Vagina (tissue), 2 donors: ENCODE measurements at regions not wholly inside any gene's neighbourhood (a gene's known extent, or its start where the extent isn't known, plus 50 kb on each side); places are given as distances from the start of the nearest gene placed in this dataset.

Experiments used
- DNase-seq, 2 donors: peaks; one replicate each; pipeline ENCODE4 v3.0.0-alpha.2; 2017; ENCODE audit errors: extremely low spot score in 2 of 2
- H3K27ac ChIP-seq: fragments of 200-600 bp; sonication (generic); one replicate; pipeline ENCODE4 v1.5.1; 2019
- H3K27me3 ChIP-seq: fragments of 200-600 bp; sonication (generic); one replicate; pipeline ENCODE4 v1.5.1; 2019
- H3K36me3 ChIP-seq, 2 donors: fragments of 200-600 bp; sonication (generic); one replicate each; pipeline ENCODE4 v1.5.1; 2017 to 2019
- H3K4me1 ChIP-seq: fragments of 200-600 bp; sonication (generic); one replicate; pipeline ENCODE4 v1.5.1; 2019
- H3K4me3 ChIP-seq, 2 donors: fragments of 200-600 bp; sonication (generic); 1 replicate in 1 of 2; 2 replicates in 1 of 2; pipeline ENCODE4 v1.5.1; 2016 to 2019
- H3K9me3 ChIP-seq: fragments of 200-600 bp; sonication (generic); one replicate; pipeline ENCODE4 v1.5.1; 2019
- POLR2A ChIP-seq, 2 donors: fragments of 450-650 bp; IDR thresholded peaks; one replicate each; pipeline ENCODE4 v1.6.1; 2017; ENCODE audit warnings: antibody characterized with exemption in 2 of 2, mild to moderate bottlenecking in 2 of 2, moderate library complexity in 2 of 2
- POLR2AphosphoS5 ChIP-seq, 2 donors: sonication (generic); formaldehyde crosslinking; IDR thresholded peaks; one replicate each; pipeline ENCODE4 v1.9.0; 2017; ENCODE audit warnings: antibody characterized with exemption in 2 of 2, mild to moderate bottlenecking in 2 of 2, low read depth in 1 of 2; ENCODE audit not compliant: insufficient read depth in 1 of 2
- intact Hi-C: fragments of 100-400 bp; cut with DNase I; formaldehyde crosslinking; loops from one replicate; pipeline ENCODE4 v1.15.1; 2023
- TF ChIP-seq, protein P1 (sequence below), 3 experiments: fragments of 450-650 bp in 2 of 3; fragments of 200-600 bp in 1 of 3; sonication (generic) in 1 of 3; IDR thresholded peaks; one replicate each; pipeline ENCODE4 v1.5.1; 2017 to 2019; ENCODE audit warnings: antibody characterized with exemption in 3 of 3, mild to moderate bottlenecking in 2 of 3, moderate library complexity in 2 of 3

DNA sequence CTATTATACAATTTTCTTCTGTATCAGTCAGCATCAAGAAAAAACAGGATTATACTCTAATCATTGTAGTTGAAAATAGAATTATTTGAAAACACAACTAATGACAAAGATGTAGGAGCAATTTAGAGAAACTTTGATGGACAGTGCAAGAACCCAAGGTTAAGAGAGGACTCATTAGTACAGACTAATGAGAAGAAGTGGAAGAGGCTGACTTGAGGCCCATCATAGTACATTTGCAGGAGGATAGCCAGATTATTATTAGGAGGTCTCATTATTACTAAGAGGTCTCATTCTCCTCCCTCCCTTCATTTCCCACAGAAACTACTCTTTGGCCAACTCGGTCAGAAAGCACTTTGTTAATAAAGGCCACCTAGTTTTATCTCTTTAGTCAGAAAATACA is 1983.0 kb downstream of the SUCLG1 start:
- no peaks in the 10 kb centered on the region for H3K4me1 ChIP-seq
- TF ChIP-seq, protein P1, sequence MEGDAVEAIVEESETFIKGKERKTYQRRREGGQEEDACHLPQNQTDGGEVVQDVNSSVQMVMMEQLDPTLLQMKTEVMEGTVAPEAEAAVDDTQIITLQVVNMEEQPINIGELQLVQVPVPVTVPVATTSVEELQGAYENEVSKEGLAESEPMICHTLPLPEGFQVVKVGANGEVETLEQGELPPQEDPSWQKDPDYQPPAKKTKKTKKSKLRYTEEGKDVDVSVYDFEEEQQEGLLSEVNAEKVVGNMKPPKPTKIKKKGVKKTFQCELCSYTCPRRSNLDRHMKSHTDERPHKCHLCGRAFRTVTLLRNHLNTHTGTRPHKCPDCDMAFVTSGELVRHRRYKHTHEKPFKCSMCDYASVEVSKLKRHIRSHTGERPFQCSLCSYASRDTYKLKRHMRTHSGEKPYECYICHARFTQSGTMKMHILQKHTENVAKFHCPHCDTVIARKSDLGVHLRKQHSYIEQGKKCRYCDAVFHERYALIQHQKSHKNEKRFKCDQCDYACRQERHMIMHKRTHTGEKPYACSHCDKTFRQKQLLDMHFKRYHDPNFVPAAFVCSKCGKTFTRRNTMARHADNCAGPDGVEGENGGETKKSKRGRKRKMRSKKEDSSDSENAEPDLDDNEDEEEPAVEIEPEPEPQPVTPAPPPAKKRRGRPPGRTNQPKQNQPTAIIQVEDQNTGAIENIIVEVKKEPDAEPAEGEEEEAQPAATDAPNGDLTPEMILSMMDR (IDR thresholded peaks at IDR 0.05): no peak
- TF ChIP-seq POLR2AphosphoS5 (IDR thresholded peaks at IDR 0.05; ENCODE audit: insufficient read depth in 1 of 2, low read depth in 1 of 2): no peak
- no peak overlapping the region for H3K4me3 ChIP-seq
- H3K9me3 ChIP-seq: no peaks in the 10 kb centered on the region
- H3K36me3 ChIP-seq: no peaks in the 10 kb centered on the region
- H3K27ac ChIP-seq: no peak overlapping the region
- no peaks in the 10 kb centered on the region for H3K27me3 ChIP-seq
- intact Hi-C loops: no loop called here
- DNase-seq: no peak

- Histone ChIP-seq H3K27me3 (no peaks in the 10 kb centered on the region), H3K4me1 (no peaks in the 10 kb centered on the region), H3K36me3 (no peaks in the 10 kb centered on the region), H3K9me3 (no peaks in the 10 kb centered on the region), H3K27ac (no peak overlapping the region), H3K4me3 (no peak overlapping the region)
- TF ChIP-seq, protein P1 (IDR thresholded peaks at IDR 0.05): no peak
- DNase-seq: no peak
- intact Hi-C loops: no loop called here
Observed at GRCh38 chr2:82428251-82428650, 2030.8 kb downstream of the SUCLG1 start.

DNA sequence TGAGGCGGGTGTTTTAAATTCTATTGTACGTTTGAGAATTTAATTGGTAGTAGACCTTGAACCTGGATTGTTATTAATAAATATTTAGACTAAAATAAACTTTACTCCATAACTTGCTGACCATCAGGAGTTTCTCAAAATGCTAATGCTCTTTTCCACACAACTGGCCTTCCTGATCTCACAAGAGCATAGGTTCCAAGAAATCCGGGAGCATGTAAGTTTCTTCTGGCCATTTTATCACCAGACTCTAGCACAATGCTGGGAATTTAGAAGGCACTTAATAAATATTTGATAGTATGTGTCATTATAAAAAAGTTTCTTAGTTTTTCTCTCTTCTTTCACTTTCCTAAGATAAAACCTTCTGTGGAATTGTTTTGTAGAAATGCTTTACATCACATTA is 2047.1 kb downstream of the SUCLG1 start:
- H3K4me3 ChIP-seq: no peak overlapping the region
- TF ChIP-seq POLR2AphosphoS5 (IDR thresholded peaks at IDR 0.05; ENCODE audit: insufficient read depth in 1 of 2, low read depth in 1 of 2) (no peak), POLR2A (IDR thresholded peaks at IDR 0.05) (no peak)
- TF ChIP-seq, protein P1 (IDR thresholded peaks at IDR 0.05): no peak
- H3K9me3 ChIP-seq: no peaks in the 10 kb centered on the region
- no peak overlapping the region for H3K27ac ChIP-seq
- no peaks in the 10 kb centered on the region for H3K27me3 ChIP-seq
- intact Hi-C loops: no loop called here
- no peaks in the 10 kb centered on the region for H3K36me3 ChIP-seq
- no peak for DNase-seq
- no peaks in the 10 kb centered on the region for H3K4me1 ChIP-seq

DNA sequence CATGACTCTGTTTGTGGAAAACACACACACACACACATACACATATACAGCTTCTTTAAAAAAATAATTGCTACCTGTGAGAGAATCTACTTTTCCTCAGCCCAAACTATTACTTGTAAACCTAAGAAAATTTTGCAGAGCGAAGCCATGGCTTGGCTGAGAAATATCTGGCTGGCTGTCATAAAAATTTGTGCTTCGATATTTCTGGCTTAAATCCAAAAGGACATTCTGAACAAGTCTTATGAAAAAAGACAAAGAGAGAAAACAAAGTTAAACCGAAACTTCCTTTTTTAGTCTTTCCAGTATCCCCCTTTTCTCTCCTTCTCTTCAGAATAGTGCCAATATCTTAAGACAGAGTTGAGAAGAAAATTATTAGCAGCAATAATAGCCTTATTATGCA is 2048.0 kb downstream of the SUCLG1 start:
- Histone ChIP-seq H3K27me3 (no peaks in the 10 kb centered on the region), H3K9me3 (no peaks in the 10 kb centered on the region), H3K27ac (no peak overlapping the region), H3K36me3 (no peaks in the 10 kb centered on the region), H3K4me1 (no peaks in the 10 kb centered on the region), H3K4me3 (no peak overlapping the region)
- TF ChIP-seq, protein P1 (IDR thresholded peaks at IDR 0.05): no peak
- TF ChIP-seq POLR2A (IDR thresholded peaks at IDR 0.05) (no peak), POLR2AphosphoS5 (IDR thresholded peaks at IDR 0.05; ENCODE audit: insufficient read depth in 1 of 2, low read depth in 1 of 2) (no peak)
- intact Hi-C loops: no loop called here
- no peak for DNase-seq

GRCh38 chr2:82395531-82395930 is 2063.5 kb downstream of the SUCLG1 start:
- H3K36me3 ChIP-seq: no peaks in the 10 kb centered on the region
- no peak overlapping the region for H3K27ac ChIP-seq
- no peaks in the 10 kb centered on the region for H3K27me3 ChIP-seq
- H3K4me3 ChIP-seq: no peak overlapping the region
- intact Hi-C loops: no loop called here
- H3K9me3 ChIP-seq: no peaks in the 10 kb centered on the region
- DNase-seq: no peak
- no peak for TF ChIP-seq POLR2A (IDR thresholded peaks at IDR 0.05)
- H3K4me1 ChIP-seq: no peaks in the 10 kb centered on the region

GRCh38 chr2:82391386-82391785 is 2067.7 kb downstream of the SUCLG1 start:
- no peak for DNase-seq
- Histone ChIP-seq H3K27me3 (no peaks in the 10 kb centered on the region), H3K4me3 (no peak overlapping the region), H3K9me3 (no peaks in the 10 kb centered on the region), H3K36me3 (no peaks in the 10 kb centered on the region), H3K27ac (no peak overlapping the region), H3K4me1 (no peaks in the 10 kb centered on the region)
- intact Hi-C loops: no loop called here
- no peak for TF ChIP-seq POLR2AphosphoS5 (IDR thresholded peaks at IDR 0.05; ENCODE audit: insufficient read depth in 1 of 2, low read depth in 1 of 2)
- TF ChIP-seq, protein P1 (IDR thresholded peaks at IDR 0.05): no peak
- TF ChIP-seq POLR2A (IDR thresholded peaks at IDR 0.05): no peak
